IMR-90 (cell line): ENCODE measurements at regions not wholly inside any gene's neighbourhood (a gene's known extent, or its start where the extent isn't known, plus 50 kb on each side); places are given as distances from the start of the nearest gene placed in this dataset.
"Not testable (repeated sequence)": the region's sequence is repeated elsewhere in the genome, so short reads cannot be mapped to it uniquely, and the experiment has no call there.

ENCODE experiments used
- ATAC-seq: fragments of 200-7000 bp; cut with Tn5 transposase; 2 replicates; pipeline ENCODE4 v1.9.1; 2020; ENCODE audit warnings: low read depth, mild to moderate bottlenecking, moderate library complexity
- BruUV-seq: library from RNA; stranded (reverse); fragments of 400-500 nt; replicated peaks from 2 replicates; lab custom pipeline; 2021; lab: Mats Ljungman, UMichigan
- CTCF ChIA-PET: fragments of 300-600 bp; formaldehyde crosslinking; extraction: SDS; loops from one replicate; lab custom pipeline; 2021; ENCODE audit warnings: antibody characterized with exemption; lab: Yijun Ruan, JAX
- POLR2A ChIA-PET: fragments of 300-600 bp; sonication (Branson Sonifier 250); formaldehyde crosslinking; loops from one replicate; lab custom pipeline; 2022; ENCODE audit warnings: antibody characterized with exemption; ENCODE audit not compliant: unreplicated experiment; lab: Charles Lee
- DNase-seq: peaks from one replicate; pipeline ENCODE4 v3.0.0; 2013
- H2AFZ ChIP-seq: replicated peaks from 2 replicates; pipeline ENCODE3; 2013; ENCODE audit warnings: low read length, mild to moderate bottlenecking; ENCODE audit not compliant: poor library complexity
- H2AK5ac ChIP-seq: 2 replicates; pipeline ENCODE4 v1.6.1; 2013; ENCODE audit warnings: low read depth, low read length, inconsistent platforms
- H2AK9ac ChIP-seq: replicated peaks from 2 replicates; pipeline ENCODE3; 2013; ENCODE audit warnings: mild to moderate bottlenecking, low read depth, low read length, moderate library complexity; ENCODE audit not compliant: poor library complexity
- H2BK120ac ChIP-seq: 2 replicates; pipeline ENCODE4 v1.6.1; 2013; ENCODE audit warnings: low read depth, low read length, inconsistent platforms
- H2BK15ac ChIP-seq: 3 replicates; pipeline ENCODE4 v1.6.1; 2013; ENCODE audit warnings: low read depth, low read length, inconsistent platforms
- H2BK20ac ChIP-seq: 2 replicates; pipeline ENCODE4 v1.6.1; 2013; ENCODE audit warnings: low read depth, mild to moderate bottlenecking, inconsistent platforms, low read length, moderate library complexity
- H2BK5ac ChIP-seq: 2 replicates; pipeline ENCODE4 v1.6.1; 2013; ENCODE audit warnings: mild to moderate bottlenecking, low read depth, low read length, inconsistent platforms; ENCODE audit not compliant: poor library complexity, severe bottlenecking
- H3K14ac ChIP-seq: replicated peaks from 2 replicates; pipeline ENCODE4 v1.6.1; 2013; ENCODE audit warnings: low read depth, low read length, inconsistent platforms
- H3K18ac ChIP-seq: 2 replicates; pipeline ENCODE4 v1.6.1; 2013; ENCODE audit warnings: low read depth, low read length, control low read depth
- H3K23ac ChIP-seq: 2 replicates; pipeline ENCODE4 v1.6.1; 2013; ENCODE audit warnings: low read depth, low read length, inconsistent platforms
- H3K27ac ChIP-seq: 2 replicates; pipeline ENCODE4 v1.5.1; 2013; ENCODE audit warnings: mild to moderate bottlenecking, control low read depth, low read length; ENCODE audit not compliant: insufficient read depth
- H3K27me3 ChIP-seq: 2 replicates; pipeline ENCODE4 v1.6.1; 2013; ENCODE audit warnings: low read length; ENCODE audit not compliant: control insufficient read depth, insufficient read depth
- H3K36me3 ChIP-seq: 2 replicates; pipeline ENCODE4 v1.6.1; 2013; ENCODE audit warnings: low read length, mixed read lengths; ENCODE audit not compliant: control insufficient read depth, insufficient read depth
- H3K4ac ChIP-seq: 2 replicates; pipeline ENCODE4 v1.6.1; 2013; ENCODE audit warnings: low read depth, low read length, inconsistent platforms
- H3K4me1 ChIP-seq: 2 replicates; pipeline ENCODE4 v1.6.1; 2013; ENCODE audit warnings: low read length, mixed read lengths; ENCODE audit not compliant: control insufficient read depth, insufficient read depth
- H3K4me2 ChIP-seq: 2 replicates; pipeline ENCODE4 v1.6.1; 2013; ENCODE audit warnings: low read depth, mild to moderate bottlenecking, control low read depth, low read length, moderate library complexity
- H3K4me3 ChIP-seq: 2 replicates; pipeline ENCODE4 v1.5.1; 2013; ENCODE audit warnings: low read depth, mild to moderate bottlenecking, control low read depth, low read length, moderate library complexity; ENCODE audit not compliant: insufficient read depth
- H3K56ac ChIP-seq: 2 replicates; pipeline ENCODE4 v1.6.1; 2013; ENCODE audit warnings: low read length, inconsistent platforms; ENCODE audit not compliant: insufficient read depth; ENCODE audit errors: extremely low read depth
- H3K79me1 ChIP-seq, 2 experiments: 2 replicates each; pipeline ENCODE4 v1.6.1; 2013; ENCODE audit warnings: low read length in 2 of 2, inconsistent platforms in 1 of 2, low read depth in 1 of 2
- H3K9ac ChIP-seq: 2 replicates; pipeline ENCODE4 v1.6.1; 2013; ENCODE audit warnings: low read depth, low read length, control low read depth
- H3K9me1 ChIP-seq: 2 replicates; pipeline ENCODE4 v1.6.1; 2013; ENCODE audit warnings: low read length, inconsistent platforms; ENCODE audit not compliant: insufficient read depth
- H3K9me3 ChIP-seq: 2 replicates; pipeline ENCODE4 v1.6.1; 2013; ENCODE audit warnings: low read length; ENCODE audit not compliant: control insufficient read depth, insufficient read depth
- H4K20me1 ChIP-seq: 2 replicates; pipeline ENCODE4 v1.6.1; 2013; ENCODE audit warnings: low read length, inconsistent platforms; ENCODE audit not compliant: insufficient read depth
- H4K5ac ChIP-seq: 2 replicates; pipeline ENCODE4 v1.6.1; 2013; ENCODE audit warnings: mild to moderate bottlenecking, low read depth, low read length, control low read depth
- H4K8ac ChIP-seq, 2 experiments: 2 replicates each; pipeline ENCODE4 v1.6.1; 2013; ENCODE audit warnings: low read depth in 2 of 2, low read length in 2 of 2, control low read depth in 1 of 2, inconsistent platforms in 1 of 2
- H4K91ac ChIP-seq: 2 replicates; pipeline ENCODE4 v1.6.1; 2013; ENCODE audit warnings: low read depth, low read length, inconsistent platforms; ENCODE audit not compliant: insufficient read depth
- WGBS, 2 experiments: methylation state at CpG; one replicate each; pipeline versions ENCODE4 v1.1.5 to v1.1.7; 2013; ENCODE audit warnings: missing lambda C conversion rate in 2 of 2; ENCODE audit not compliant: insufficient read length in 1 of 2; ENCODE audit errors: extremely low coverage in 2 of 2; 5-methylcytosine and 5-hydroxymethylcytosine counted together
- dilution Hi-C: fragments of 300-500 bp; cut with HindIII; formaldehyde crosslinking; loops from one replicate; pipeline ENCODE4 v1.14.3; 2018; ENCODE audit warnings: low sequenced_read_pairs; ENCODE audit not compliant: unreplicated experiment
- in situ Hi-C: fragments of 300-500 bp; cut with MboI; formaldehyde crosslinking; loops from 3 replicates; pipeline ENCODE4 v1.14.3; 2019; ENCODE audit warnings: low sequenced_read_pairs, inconsistent platforms, mixed read lengths
- intact Hi-C: fragments of 100-400 bp; cut with micrococcal nuclease; formaldehyde crosslinking; loops from 2 replicates; pipeline ENCODE4 v1.10.0; 2022

- no CpG with 5 or more reads among the region's 4 CpGs for WGBS, 2 experiments
- H2BK5ac ChIP-seq, H3K56ac ChIP-seq, H2BK15ac ChIP-seq, H3K18ac ChIP-seq, H3K9me1 ChIP-seq, H4K91ac ChIP-seq, H3K79me1 ChIP-seq, H3K4me2 ChIP-seq, H3K23ac ChIP-seq, H4K20me1 ChIP-seq, H2AK5ac ChIP-seq, POLR2A ChIA-PET, H3K9ac ChIP-seq, DNase-seq, H3K14ac ChIP-seq, dilution Hi-C loops, H4K5ac ChIP-seq, H4K8ac ChIP-seq, intact Hi-C loops, H3K4me3 ChIP-seq, H2BK20ac ChIP-seq, H3K27me3 ChIP-seq, H3K27ac ChIP-seq, CTCF ChIA-PET, ATAC-seq, H3K36me3 ChIP-seq, BruUV-seq, H2BK120ac ChIP-seq, H3K4me1 ChIP-seq, H3K4ac ChIP-seq, in situ Hi-C loops, H2AK9ac ChIP-seq, H2AFZ ChIP-seq: not testable (repeated sequence)
- peaks cover 17% of the 10 kb centered on the region for H3K9me3 ChIP-seq
Measured at GRCh38 chr17:74143318-74143717, 60.2 kb upstream of the RPL38 start.
